ENCODE measurements at regions not wholly inside any gene's neighbourhood (a gene's known extent, or its start where the extent isn't known, plus 50 kb on each side); places are given as distances from the start of the nearest gene placed in this dataset.

GRCh38 chr3:25294169-25294805 lies 133.8 kb upstream of the RARB start:
- H3K4me1 ChIP-seq (ENCODE audit: control insufficient read depth in 5 of 5, insufficient read depth in 5 of 5, low read length in 5 of 5), result no peaks in the 10 kb centered on the region
- H3K36me3 ChIP-seq (ENCODE audit: control insufficient read depth in 5 of 5, insufficient read depth in 5 of 5, low read length in 5 of 5), result no peaks in the 10 kb centered on the region
- H3K9ac ChIP-seq (ENCODE audit: low read length in 5 of 5), result no peak overlapping the region
- no peaks in the 10 kb centered on the region for H3K27me3 ChIP-seq (ENCODE audit: control insufficient read depth in 5 of 5, insufficient read depth in 4 of 5, low read length in 5 of 5)
- H3K27ac ChIP-seq (ENCODE audit: low read depth, low read length), result no peak overlapping the region
- no peaks in the 10 kb centered on the region for H3K9me3 ChIP-seq (ENCODE audit: control insufficient read depth in 5 of 5, low read length in 5 of 5)
- no peak overlapping the region for H3K4me3 ChIP-seq (ENCODE audit: low read depth in 1 of 5, low read length in 5 of 5)

DNA sequence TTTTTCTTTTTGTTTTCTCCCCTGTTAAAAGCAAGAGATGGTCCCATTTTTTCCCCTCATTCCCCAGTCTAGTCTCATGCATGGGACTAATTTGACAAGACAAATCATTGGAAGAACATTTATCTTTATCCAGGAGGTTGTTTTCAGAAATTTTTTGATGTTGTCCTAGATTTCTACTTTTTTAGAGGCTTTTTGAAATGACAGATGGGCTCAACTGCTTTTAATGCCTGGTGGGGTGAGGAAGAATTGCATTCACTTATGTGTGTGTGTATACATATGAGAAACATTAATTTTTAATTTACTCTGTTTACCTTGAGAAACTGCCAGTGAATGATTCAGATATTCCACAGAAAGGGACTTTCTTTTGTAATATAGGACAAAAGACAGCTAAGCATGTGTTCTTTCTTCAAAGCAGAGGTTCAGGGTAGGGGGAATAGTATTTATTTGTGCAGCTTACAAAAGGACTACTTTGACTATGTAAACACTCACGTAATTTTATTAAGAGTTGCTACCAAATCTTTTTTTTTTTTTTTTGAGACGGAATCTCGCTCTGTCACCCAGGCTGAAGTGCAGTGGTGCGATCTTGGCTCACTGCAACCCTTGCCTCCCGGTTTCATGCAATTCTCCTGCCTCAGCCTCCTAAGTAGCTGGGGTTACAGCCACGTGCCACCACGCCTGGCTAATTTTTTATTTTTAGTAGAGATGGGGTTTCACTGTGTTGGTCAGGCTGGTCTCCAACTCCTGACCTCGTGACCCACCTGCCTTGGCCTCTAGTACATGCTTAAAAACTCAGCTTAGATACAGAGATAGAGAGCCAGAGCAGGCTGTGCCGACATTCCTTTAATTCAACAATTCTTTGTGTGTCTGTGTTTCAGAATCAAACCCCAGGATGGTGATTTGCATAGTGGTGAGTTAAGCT lies 130.1 kb upstream of the RARB start:
- Histone ChIP-seq H3K9me3 (ENCODE audit: control insufficient read depth in 5 of 5, low read length in 5 of 5) (no peaks in the 10 kb centered on the region), H3K4me3 (ENCODE audit: low read depth in 1 of 5, low read length in 5 of 5) (no peak overlapping the region), H3K27me3 (ENCODE audit: control insufficient read depth in 5 of 5, insufficient read depth in 4 of 5, low read length in 5 of 5) (no peaks in the 10 kb centered on the region), H3K27ac (ENCODE audit: low read depth, low read length) (no peak overlapping the region), H3K9ac (ENCODE audit: low read length in 5 of 5) (no peak overlapping the region), H3K4me1 (ENCODE audit: control insufficient read depth in 5 of 5, insufficient read depth in 5 of 5, low read length in 5 of 5) (no peaks in the 10 kb centered on the region), H3K36me3 (ENCODE audit: control insufficient read depth in 5 of 5, insufficient read depth in 5 of 5, low read length in 5 of 5) (no peaks in the 10 kb centered on the region)

GRCh38 chr3:25300141-25300540 lies 127.9 kb upstream of the RARB start:
- Histone ChIP-seq H3K27me3 (ENCODE audit: control insufficient read depth in 5 of 5, insufficient read depth in 4 of 5, low read length in 5 of 5) (no peaks in the 10 kb centered on the region), H3K27ac (ENCODE audit: low read depth, low read length) (no peak overlapping the region), H3K4me1 (ENCODE audit: control insufficient read depth in 5 of 5, insufficient read depth in 5 of 5, low read length in 5 of 5) (no peaks in the 10 kb centered on the region), H3K9ac (ENCODE audit: low read length in 5 of 5) (no peak overlapping the region), H3K4me3 (ENCODE audit: low read depth in 1 of 5, low read length in 5 of 5) (no peak overlapping the region), H3K36me3 (ENCODE audit: control insufficient read depth in 5 of 5, insufficient read depth in 5 of 5, low read length in 5 of 5) (no peaks in the 10 kb centered on the region), H3K9me3 (ENCODE audit: control insufficient read depth in 5 of 5, low read length in 5 of 5) (no peaks in the 10 kb centered on the region)

DNA sequence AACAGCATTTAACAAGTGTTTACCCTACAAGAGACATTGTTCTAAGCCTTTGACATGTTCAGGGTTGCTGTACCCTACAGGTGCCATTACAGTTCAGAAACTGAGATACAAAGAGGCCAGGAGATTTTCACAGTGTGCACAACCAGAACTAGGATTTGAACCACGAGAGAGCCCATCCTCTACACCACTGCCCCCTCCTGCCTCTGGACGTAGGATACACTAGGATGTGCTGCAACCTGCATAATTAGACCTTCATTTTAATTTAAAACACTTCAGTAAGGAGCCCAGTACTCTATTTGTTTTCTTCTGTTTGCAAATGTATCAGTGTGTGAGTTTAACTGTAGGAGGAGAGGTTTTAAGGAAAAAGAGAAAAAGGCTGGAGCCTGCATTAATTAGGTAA lies 123.1 kb upstream of the RARB start:
- Histone ChIP-seq H3K4me3 (ENCODE audit: low read depth in 1 of 5, low read length in 5 of 5) (no peak overlapping the region), H3K27me3 (ENCODE audit: control insufficient read depth in 5 of 5, insufficient read depth in 4 of 5, low read length in 5 of 5) (no peaks in the 10 kb centered on the region), H3K4me1 (ENCODE audit: control insufficient read depth in 5 of 5, insufficient read depth in 5 of 5, low read length in 5 of 5) (no peaks in the 10 kb centered on the region), H3K9me3 (ENCODE audit: control insufficient read depth in 5 of 5, low read length in 5 of 5) (no peaks in the 10 kb centered on the region), H3K9ac (ENCODE audit: low read length in 5 of 5) (no peak overlapping the region), H3K36me3 (ENCODE audit: control insufficient read depth in 5 of 5, insufficient read depth in 5 of 5, low read length in 5 of 5) (no peaks in the 10 kb centered on the region), H3K27ac (ENCODE audit: low read depth, low read length) (no peak overlapping the region)

- Histone ChIP-seq H3K36me3 (ENCODE audit: control insufficient read depth in 5 of 5, insufficient read depth in 5 of 5, low read length in 5 of 5) (no peaks in the 10 kb centered on the region), H3K27me3 (ENCODE audit: control insufficient read depth in 5 of 5, insufficient read depth in 4 of 5, low read length in 5 of 5) (no peaks in the 10 kb centered on the region), H3K9me3 (ENCODE audit: control insufficient read depth in 5 of 5, low read length in 5 of 5) (no peaks in the 10 kb centered on the region), H3K9ac (ENCODE audit: low read length in 5 of 5) (no peak overlapping the region), H3K4me3 (ENCODE audit: low read depth in 1 of 5, low read length in 5 of 5) (no peak overlapping the region), H3K27ac (ENCODE audit: low read depth, low read length) (no peak overlapping the region), H3K4me1 (ENCODE audit: control insufficient read depth in 5 of 5, insufficient read depth in 5 of 5, low read length in 5 of 5) (no peaks in the 10 kb centered on the region)
Measured at GRCh38 chr3:25306066-25306465, 122.0 kb upstream of the RARB start.

GRCh38 chr3:25306705-25307104 lies 121.4 kb upstream of the RARB start:
- Histone ChIP-seq H3K9ac (ENCODE audit: low read length in 5 of 5) (no peak overlapping the region), H3K27me3 (ENCODE audit: control insufficient read depth in 5 of 5, insufficient read depth in 4 of 5, low read length in 5 of 5) (no peaks in the 10 kb centered on the region), H3K27ac (ENCODE audit: low read depth, low read length) (no peak overlapping the region), H3K9me3 (ENCODE audit: control insufficient read depth in 5 of 5, low read length in 5 of 5) (no peaks in the 10 kb centered on the region), H3K36me3 (ENCODE audit: control insufficient read depth in 5 of 5, insufficient read depth in 5 of 5, low read length in 5 of 5) (no peaks in the 10 kb centered on the region), H3K4me3 (ENCODE audit: low read depth in 1 of 5, low read length in 5 of 5) (no peak overlapping the region), H3K4me1 (ENCODE audit: control insufficient read depth in 5 of 5, insufficient read depth in 5 of 5, low read length in 5 of 5) (no peaks in the 10 kb centered on the region)

- no peak overlapping the region for H3K27ac ChIP-seq (ENCODE audit: low read depth, low read length)
- H3K4me3 ChIP-seq (ENCODE audit: low read depth in 1 of 5, low read length in 5 of 5), result no peak overlapping the region
- H3K27me3 ChIP-seq (ENCODE audit: control insufficient read depth in 5 of 5, insufficient read depth in 4 of 5, low read length in 5 of 5), result no peaks in the 10 kb centered on the region
- no peaks in the 10 kb centered on the region for H3K4me1 ChIP-seq (ENCODE audit: control insufficient read depth in 5 of 5, insufficient read depth in 5 of 5, low read length in 5 of 5)
- no peak overlapping the region for H3K9ac ChIP-seq (ENCODE audit: low read length in 5 of 5)
- no peaks in the 10 kb centered on the region for H3K36me3 ChIP-seq (ENCODE audit: control insufficient read depth in 5 of 5, insufficient read depth in 5 of 5, low read length in 5 of 5)
- no peaks in the 10 kb centered on the region for H3K9me3 ChIP-seq (ENCODE audit: control insufficient read depth in 5 of 5, low read length in 5 of 5)
Measured at GRCh38 chr3:25313286-25313685, 114.8 kb upstream of the RARB start.

DNA sequence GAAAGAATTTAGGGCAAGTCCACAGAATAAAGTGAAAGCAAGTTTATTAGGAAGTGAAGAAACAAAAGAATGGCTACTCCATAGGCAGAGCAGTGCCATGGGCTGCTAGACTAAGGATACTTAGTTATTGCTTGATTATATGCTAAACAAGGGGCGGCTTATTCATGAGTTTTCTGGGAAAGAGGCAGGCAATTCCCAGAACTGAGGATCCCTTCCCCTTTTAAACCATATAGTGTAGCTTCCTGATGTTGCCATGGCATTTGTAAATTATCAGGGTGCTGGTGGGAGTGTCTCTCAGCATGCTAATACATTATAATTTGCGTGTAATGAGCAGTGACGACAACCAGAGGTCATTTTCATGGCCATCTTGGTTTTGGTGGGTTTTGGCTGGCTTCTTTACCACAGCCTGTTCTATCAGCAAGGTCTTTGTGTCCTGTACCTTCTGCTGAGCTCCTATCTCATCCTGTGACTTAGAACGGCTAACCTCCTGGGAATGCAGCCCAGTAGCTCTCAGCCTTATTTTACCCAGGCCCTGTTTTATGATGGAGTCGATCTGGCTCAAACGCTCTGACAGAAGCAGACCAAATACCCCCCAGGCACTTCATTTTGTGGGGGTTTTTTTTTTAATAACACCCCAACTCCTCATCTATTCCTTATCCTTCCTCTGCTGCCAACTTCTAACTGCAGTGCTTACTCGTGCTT lies 103.0 kb upstream of the RARB start:
- Histone ChIP-seq H3K36me3 (ENCODE audit: control insufficient read depth in 5 of 5, insufficient read depth in 5 of 5, low read length in 5 of 5) (no peaks in the 10 kb centered on the region), H3K27ac (ENCODE audit: low read depth, low read length) (no peak overlapping the region), H3K9ac (ENCODE audit: low read length in 5 of 5) (no peak overlapping the region), H3K27me3 (ENCODE audit: control insufficient read depth in 5 of 5, insufficient read depth in 4 of 5, low read length in 5 of 5) (no peaks in the 10 kb centered on the region), H3K4me1 (ENCODE audit: control insufficient read depth in 5 of 5, insufficient read depth in 5 of 5, low read length in 5 of 5) (peaks cover 0 to 2% (median 0%) of the 10 kb centered on the region in 5 donors), H3K9me3 (ENCODE audit: control insufficient read depth in 5 of 5, low read length in 5 of 5) (peaks cover 0 to 4% (median 0%) of the 10 kb centered on the region in 5 donors), H3K4me3 (ENCODE audit: low read depth in 1 of 5, low read length in 5 of 5) (no peak overlapping the region)

DNA sequence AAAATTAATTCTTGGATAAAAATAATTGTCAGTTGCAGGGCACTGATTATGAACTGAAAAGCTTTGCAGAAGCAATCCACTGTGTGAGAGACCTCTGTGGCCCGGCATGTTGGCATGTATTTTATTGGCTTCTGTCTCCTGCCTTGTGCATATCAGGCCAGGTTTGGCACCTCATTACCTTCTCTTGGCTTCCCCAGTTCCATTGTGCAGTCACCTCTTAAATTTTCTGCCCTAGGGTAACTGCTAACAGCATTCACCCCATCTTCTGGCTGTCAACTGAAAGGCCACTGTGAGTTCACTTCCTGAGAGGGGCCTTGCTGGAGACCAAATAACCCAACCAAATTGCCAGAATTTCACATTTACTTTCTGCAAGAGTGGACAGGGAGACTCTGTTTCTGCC lies 92.7 kb upstream of the RARB start:
- H3K36me3 ChIP-seq (ENCODE audit: control insufficient read depth in 5 of 5, insufficient read depth in 5 of 5, low read length in 5 of 5), result no peaks in the 10 kb centered on the region
- no peak overlapping the region for H3K9ac ChIP-seq (ENCODE audit: low read length in 5 of 5)
- no peaks in the 10 kb centered on the region for H3K27me3 ChIP-seq (ENCODE audit: control insufficient read depth in 5 of 5, insufficient read depth in 4 of 5, low read length in 5 of 5)
- no peak overlapping the region for H3K4me3 ChIP-seq (ENCODE audit: low read depth in 1 of 5, low read length in 5 of 5)
- no peaks in the 10 kb centered on the region for H3K4me1 ChIP-seq (ENCODE audit: control insufficient read depth in 5 of 5, insufficient read depth in 5 of 5, low read length in 5 of 5)
- no peaks in the 10 kb centered on the region for H3K9me3 ChIP-seq (ENCODE audit: control insufficient read depth in 5 of 5, low read length in 5 of 5)
- H3K27ac ChIP-seq (ENCODE audit: low read depth, low read length), result no peak overlapping the region

DNA sequence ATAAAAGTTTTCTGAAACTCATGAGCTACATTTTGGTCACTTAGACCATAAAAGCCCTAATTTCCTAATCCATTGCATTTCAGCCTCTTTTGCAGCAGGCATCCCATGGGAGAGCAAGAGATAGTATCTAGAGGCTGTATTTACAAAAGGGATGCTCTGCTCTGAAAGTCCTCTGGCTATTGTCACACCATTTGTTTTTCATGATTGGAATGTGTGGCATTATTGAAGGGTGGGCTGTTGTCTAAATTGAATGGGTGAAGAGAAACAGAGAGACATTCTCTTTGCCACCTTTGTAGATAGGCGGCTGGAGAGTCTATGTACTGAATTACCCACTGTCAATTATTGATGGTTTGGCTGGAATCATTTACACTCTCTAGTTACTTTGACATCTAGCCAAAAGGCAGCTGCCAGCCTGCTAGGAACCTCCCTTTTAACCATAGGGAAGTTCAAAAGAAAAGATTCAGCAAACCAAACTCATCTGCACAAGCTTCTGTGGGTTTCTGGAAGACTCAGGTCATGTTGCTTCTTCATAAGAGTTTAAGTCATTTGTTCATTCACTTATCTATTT lies 89.8 kb upstream of the RARB start:
- Histone ChIP-seq H3K36me3 (ENCODE audit: control insufficient read depth in 5 of 5, insufficient read depth in 5 of 5, low read length in 5 of 5) (no peaks in the 10 kb centered on the region), H3K9ac (ENCODE audit: low read length in 5 of 5) (no peak overlapping the region), H3K27ac (ENCODE audit: low read depth, low read length) (no peak overlapping the region), H3K27me3 (ENCODE audit: control insufficient read depth in 5 of 5, insufficient read depth in 4 of 5, low read length in 5 of 5) (no peaks in the 10 kb centered on the region), H3K9me3 (ENCODE audit: control insufficient read depth in 5 of 5, low read length in 5 of 5) (no peaks in the 10 kb centered on the region), H3K4me3 (ENCODE audit: low read depth in 1 of 5, low read length in 5 of 5) (no peak overlapping the region), H3K4me1 (ENCODE audit: control insufficient read depth in 5 of 5, insufficient read depth in 5 of 5, low read length in 5 of 5) (no peaks in the 10 kb centered on the region)
